ENCODE measurements at regions not wholly inside any gene's neighbourhood (a gene's known extent, or its start where the extent isn't known, plus 50 kb on each side); places are given as distances from the start of the nearest gene placed in this dataset.

DNA sequence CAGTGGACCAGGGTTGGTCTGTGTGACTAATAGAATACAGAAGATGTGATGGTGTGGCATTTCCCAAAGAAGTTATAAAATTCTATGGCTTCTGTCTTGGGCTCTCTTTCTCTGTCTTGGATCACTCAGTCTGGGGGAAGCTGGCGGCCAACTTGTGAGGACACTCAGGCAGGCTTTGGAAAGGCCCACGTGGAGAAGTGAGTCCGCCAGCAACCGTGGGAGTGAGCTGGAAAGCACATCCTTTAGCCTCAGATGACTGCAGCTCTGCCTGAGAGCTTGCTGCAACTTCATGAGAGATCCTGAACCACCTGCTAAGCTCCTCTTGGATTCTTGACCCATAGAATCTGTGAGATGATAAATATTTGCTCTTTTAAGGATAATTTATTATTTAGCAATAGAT is 72.0 kb upstream of the RASGRP1 start:
- TF ChIP-seq CTCF (IDR thresholded peaks at IDR 0.05 in 8 of 11, conservative IDR thresholded peaks at IDR 0.05 in 3 of 11) (no peak), POLR2A (IDR thresholded peaks at IDR 0.05) (no peak), POLR2AphosphoS5 (IDR thresholded peaks at IDR 0.05) (no peak)

All from spleen (tissue), 7 donors.